GM18499 (cell line): ENCODE measurements at regions not wholly inside any gene's neighbourhood (a gene's known extent, or its start where the extent isn't known, plus 50 kb on each side); places are given as distances from the start of the nearest gene placed in this dataset.

Experiments used
- ATAC-seq: cut with Tn5 transposase; IDR thresholded peaks from one replicate; pipeline ENCODE4 v1.9.1; 2021; ENCODE audit warnings: moderate number of reproducible peaks; ENCODE audit not compliant: insufficient read depth, unreplicated experiment

- ATAC-seq: no peak
Measured at GRCh38 chr22:49540084-49540912, 287.4 kb downstream of the BRD1 start.

- ATAC-seq: no peak
Measured at GRCh38 chr22:49538006-49538405, 289.7 kb downstream of the BRD1 start.

- no peak for ATAC-seq
Measured at GRCh38 chr22:49536571-49537131, 291.0 kb downstream of the BRD1 start.

GRCh38 chr22:49535527-49536125 is 292.0 kb downstream of the BRD1 start:
- ATAC-seq: no peak

- ATAC-seq: no peak
Measured at GRCh38 chr22:49535126-49535525, 292.5 kb downstream of the BRD1 start.

GRCh38 chr22:49534386-49534785 is 293.3 kb downstream of the BRD1 start:
- no peak for ATAC-seq

GRCh38 chr22:49533886-49534285 is 293.8 kb downstream of the BRD1 start:
- ATAC-seq: no peak

- ATAC-seq: no peak
Measured at GRCh38 chr22:49532869-49533802, 294.5 kb downstream of the BRD1 start.

- ATAC-seq: no peak
Measured at GRCh38 chr22:49531368-49531791, 296.3 kb downstream of the BRD1 start.

- ATAC-seq: no peak
Measured at GRCh38 chr22:49530671-49531367, 296.9 kb downstream of the BRD1 start.

- ATAC-seq: no peak
Measured at GRCh38 chr22:49528420-49528720, 299.3 kb downstream of the BRD1 start.

- no peak for ATAC-seq
Measured at GRCh38 chr22:49527611-49528419, 299.9 kb downstream of the BRD1 start.

- no peak for ATAC-seq
Measured at GRCh38 chr22:49525801-49526535, 301.7 kb downstream of the BRD1 start.

GRCh38 chr22:49525360-49525759 is 302.3 kb downstream of the BRD1 start:
- ATAC-seq: no peak

GRCh38 chr22:49524362-49524761 is 303.3 kb downstream of the BRD1 start:
- no peak for ATAC-seq

GRCh38 chr22:49523374-49524008 is 304.2 kb downstream of the BRD1 start:
- ATAC-seq: no peak

GRCh38 chr22:49522582-49523373 is 304.9 kb downstream of the BRD1 start:
- no peak for ATAC-seq
